ENCODE measurements at regions not wholly inside any gene's neighbourhood (a gene's known extent, or its start where the extent isn't known, plus 50 kb on each side); places are given as distances from the start of the nearest gene placed in this dataset.

DNA sequence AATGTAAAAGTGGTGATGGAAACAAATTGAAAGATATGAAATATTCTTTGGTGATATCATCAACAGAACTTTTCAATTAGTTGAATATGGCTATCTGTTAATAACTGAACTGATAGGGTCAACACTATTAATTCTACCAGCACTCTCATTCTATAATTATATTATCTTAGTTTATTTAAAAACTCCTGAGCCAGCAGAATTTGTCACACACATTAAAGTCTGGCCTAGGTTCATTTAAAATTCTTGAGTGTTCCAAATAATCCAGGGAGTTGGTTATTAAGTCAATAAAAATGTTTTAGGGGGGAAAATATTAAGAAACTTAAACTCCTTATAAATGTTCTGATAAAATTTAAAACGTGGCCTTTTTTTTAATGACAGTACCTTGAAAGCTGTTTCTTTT is 189.6 kb upstream of the GRM7 start:
- Histone ChIP-seq H4K20me1 (ENCODE audit: insufficient read depth, low read length, poor library complexity, severe bottlenecking) (no peaks in the 10 kb centered on the region), H3K36me3 (ENCODE audit: insufficient read depth, low read length) (no peaks in the 10 kb centered on the region), H3K4me3 (ENCODE audit: low read length, poor library complexity, severe bottlenecking) (no peak overlapping the region), H3K9me2 (replicated peaks; ENCODE audit: low read depth, low read length) (no peaks in the 10 kb centered on the region), H3K9ac (ENCODE audit: low read depth, low read length, poor library complexity, severe bottlenecking) (no peak overlapping the region), H2AFZ (ENCODE audit: low read length) (no peak overlapping the region), H3K79me2 (ENCODE audit: insufficient read depth, low read length) (no peaks in the 10 kb centered on the region), H3K4me1 (ENCODE audit: insufficient read depth, low read length, poor library complexity, severe bottlenecking) (no peaks in the 10 kb centered on the region), H3K4me2 (ENCODE audit: low read depth, low read length, poor library complexity, severe bottlenecking) (no peak overlapping the region), H3K27me3 (ENCODE audit: insufficient read depth, low read length, poor library complexity, severe bottlenecking) (no peaks in the 10 kb centered on the region), H3F3A (ENCODE audit: low read depth) (no peaks in the 10 kb centered on the region), H3K9me3 (ENCODE audit: insufficient read depth, low read depth, low read length) (peaks cover 12% of the 10 kb centered on the region; the same call in 1 of the 2 replicates)
- TF ChIP-seq, protein P1, sequence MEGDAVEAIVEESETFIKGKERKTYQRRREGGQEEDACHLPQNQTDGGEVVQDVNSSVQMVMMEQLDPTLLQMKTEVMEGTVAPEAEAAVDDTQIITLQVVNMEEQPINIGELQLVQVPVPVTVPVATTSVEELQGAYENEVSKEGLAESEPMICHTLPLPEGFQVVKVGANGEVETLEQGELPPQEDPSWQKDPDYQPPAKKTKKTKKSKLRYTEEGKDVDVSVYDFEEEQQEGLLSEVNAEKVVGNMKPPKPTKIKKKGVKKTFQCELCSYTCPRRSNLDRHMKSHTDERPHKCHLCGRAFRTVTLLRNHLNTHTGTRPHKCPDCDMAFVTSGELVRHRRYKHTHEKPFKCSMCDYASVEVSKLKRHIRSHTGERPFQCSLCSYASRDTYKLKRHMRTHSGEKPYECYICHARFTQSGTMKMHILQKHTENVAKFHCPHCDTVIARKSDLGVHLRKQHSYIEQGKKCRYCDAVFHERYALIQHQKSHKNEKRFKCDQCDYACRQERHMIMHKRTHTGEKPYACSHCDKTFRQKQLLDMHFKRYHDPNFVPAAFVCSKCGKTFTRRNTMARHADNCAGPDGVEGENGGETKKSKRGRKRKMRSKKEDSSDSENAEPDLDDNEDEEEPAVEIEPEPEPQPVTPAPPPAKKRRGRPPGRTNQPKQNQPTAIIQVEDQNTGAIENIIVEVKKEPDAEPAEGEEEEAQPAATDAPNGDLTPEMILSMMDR (conservative IDR thresholded peaks at IDR 0.05; ENCODE audit: low read length) = no peak
- no peak for TF ChIP-seq EZH2phosphoT487 (IDR thresholded peaks at IDR 0.05; ENCODE audit: borderline replicate concordance)

DNA sequence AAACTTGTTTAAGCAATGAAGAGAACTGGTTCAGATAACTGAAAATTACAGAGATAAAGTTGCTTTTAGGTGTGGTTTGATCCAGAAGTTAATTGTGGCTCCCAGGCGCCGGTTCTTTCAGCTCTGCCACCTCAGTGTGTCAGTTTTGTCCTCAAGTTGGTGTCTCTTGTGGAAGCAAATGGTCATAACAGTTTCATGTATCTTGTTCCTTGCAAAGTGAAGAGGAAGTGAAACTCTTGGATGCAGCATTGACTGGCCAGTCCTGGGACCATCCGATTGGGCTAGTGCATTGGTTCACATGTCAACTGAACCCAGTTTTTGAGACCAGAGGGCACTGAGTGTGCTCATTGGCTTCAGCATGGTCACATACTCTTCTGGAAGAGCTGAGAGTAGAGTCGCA is 181.4 kb upstream of the GRM7 start:
- H3K27me3 ChIP-seq (ENCODE audit: insufficient read depth, low read length, poor library complexity, severe bottlenecking) = no peaks in the 10 kb centered on the region
- no peak overlapping the region for H3K9ac ChIP-seq (ENCODE audit: low read depth, low read length, poor library complexity, severe bottlenecking)

DNA sequence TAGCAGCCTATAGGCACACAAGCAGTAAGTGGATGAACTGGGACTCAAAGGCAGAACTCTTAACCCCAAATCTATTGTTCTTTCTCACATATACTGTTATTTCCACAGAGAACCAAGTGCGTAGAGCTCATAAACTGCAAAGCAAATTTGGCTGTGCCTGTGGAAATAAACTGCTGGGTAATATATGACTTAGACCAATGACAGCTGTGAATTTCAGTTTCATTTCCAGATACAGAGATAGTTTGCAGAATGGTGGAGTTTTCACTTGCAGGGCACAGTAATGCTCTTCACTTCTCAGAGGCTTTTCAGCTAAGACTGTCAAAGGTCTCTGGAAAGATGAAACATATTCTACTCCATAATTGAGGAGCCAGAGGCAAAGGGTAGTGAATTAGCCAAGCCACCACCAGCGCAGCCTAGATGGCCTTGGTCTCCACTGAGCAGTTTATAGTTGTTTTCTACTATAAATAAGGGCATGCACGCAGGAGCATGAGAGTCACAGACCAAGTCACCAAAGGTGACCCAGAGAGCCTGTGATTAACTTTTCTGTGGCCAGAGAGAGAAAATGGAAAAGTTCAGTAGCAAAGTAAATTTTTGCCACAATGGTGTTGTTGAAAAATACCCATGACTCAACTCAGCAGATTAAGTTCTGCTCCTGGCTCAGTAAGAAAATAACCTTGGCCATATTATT is 180.7 kb upstream of the GRM7 start:
- H3K4me3 ChIP-seq (ENCODE audit: low read length, poor library complexity, severe bottlenecking) = no peak overlapping the region
- H2AFZ ChIP-seq (ENCODE audit: low read length) = no peak overlapping the region
- H4K20me1 ChIP-seq (ENCODE audit: insufficient read depth, low read length, poor library complexity, severe bottlenecking) = no peaks in the 10 kb centered on the region
- no peak overlapping the region for H3K9ac ChIP-seq (ENCODE audit: low read depth, low read length, poor library complexity, severe bottlenecking)
- H3K36me3 ChIP-seq (ENCODE audit: insufficient read depth, low read length) = no peaks in the 10 kb centered on the region
- H3K79me2 ChIP-seq (ENCODE audit: insufficient read depth, low read length) = no peaks in the 10 kb centered on the region
- no peaks in the 10 kb centered on the region for H3K4me1 ChIP-seq (ENCODE audit: insufficient read depth, low read length, poor library complexity, severe bottlenecking)
- no peaks in the 10 kb centered on the region for H3K9me3 ChIP-seq (ENCODE audit: insufficient read depth, low read depth, low read length)
- TF ChIP-seq EZH2phosphoT487 (IDR thresholded peaks at IDR 0.05; ENCODE audit: borderline replicate concordance) = no peak
- TF ChIP-seq, protein P1 (conservative IDR thresholded peaks at IDR 0.05; ENCODE audit: low read length) = no peak
- H3F3A ChIP-seq (ENCODE audit: low read depth) = no peaks in the 10 kb centered on the region
- no peaks in the 10 kb centered on the region for H3K9me2 ChIP-seq (replicated peaks; ENCODE audit: low read depth, low read length)
- H3K4me2 ChIP-seq (ENCODE audit: low read depth, low read length, poor library complexity, severe bottlenecking) = no peak overlapping the region
- no peaks in the 10 kb centered on the region for H3K27me3 ChIP-seq (ENCODE audit: insufficient read depth, low read length, poor library complexity, severe bottlenecking)

More for the DNA sequence above, 181.4 kb upstream of the GRM7 start:
- Histone ChIP-seq H3K36me3 (ENCODE audit: insufficient read depth, low read length) (no peaks in the 10 kb centered on the region), H3K79me2 (ENCODE audit: insufficient read depth, low read length) (no peaks in the 10 kb centered on the region), H2AFZ (ENCODE audit: low read length) (no peak overlapping the region), H3K4me1 (ENCODE audit: insufficient read depth, low read length, poor library complexity, severe bottlenecking) (no peaks in the 10 kb centered on the region), H3K4me2 (ENCODE audit: low read depth, low read length, poor library complexity, severe bottlenecking) (no peak overlapping the region), H3K9me2 (replicated peaks; ENCODE audit: low read depth, low read length) (no peaks in the 10 kb centered on the region), H4K20me1 (ENCODE audit: insufficient read depth, low read length, poor library complexity, severe bottlenecking) (no peaks in the 10 kb centered on the region), H3K9me3 (ENCODE audit: insufficient read depth, low read depth, low read length) (no peaks in the 10 kb centered on the region), H3K4me3 (ENCODE audit: low read length, poor library complexity, severe bottlenecking) (no peak overlapping the region), H3F3A (ENCODE audit: low read depth) (no peaks in the 10 kb centered on the region)
- TF ChIP-seq, protein P1 (conservative IDR thresholded peaks at IDR 0.05; ENCODE audit: low read length) = peak; percentile 14; the same call in 1 of the 2 replicates
- TF ChIP-seq EZH2phosphoT487 (IDR thresholded peaks at IDR 0.05; ENCODE audit: borderline replicate concordance) = no peak

All from Loucy (cell line).